NCI-H1436 (cell line): ENCODE measurements at regions not wholly inside any gene's neighbourhood (a gene's known extent, or its start where the extent isn't known, plus 50 kb on each side); places are given as distances from the start of the nearest gene placed in this dataset.

Experiments used
- DNase-seq: peaks from one replicate; lab custom pipeline; 2025; lab: John Stamatoyannopoulos, UW

DNA sequence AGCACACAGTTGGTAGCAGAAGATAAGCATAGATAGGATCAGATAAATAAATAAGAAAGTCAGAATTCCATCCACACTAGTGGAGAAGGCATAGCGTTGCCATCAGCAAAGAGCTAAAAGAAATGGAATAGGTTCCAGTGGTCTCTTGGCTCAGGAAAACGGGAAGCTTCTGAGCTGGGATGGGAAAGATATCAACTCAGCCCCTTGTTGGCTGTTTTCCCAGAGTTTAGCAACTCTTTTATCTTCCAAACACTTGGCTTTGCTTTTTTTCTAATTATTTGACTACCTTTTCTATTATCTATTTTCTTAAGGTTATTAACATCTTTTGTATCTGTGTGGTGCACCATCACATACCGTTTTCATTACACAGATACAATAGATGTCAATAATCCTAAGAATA, 445.7 kb upstream of the TRPC7 start:
- no peak for DNase-seq

- DNase-seq, result no peak
Observed at GRCh38 chr5:136810261-136810801, 445.0 kb upstream of the TRPC7 start.

- DNase-seq, result no peak
Observed at GRCh38 chr5:136809382-136809781, 444.0 kb upstream of the TRPC7 start.

DNA sequence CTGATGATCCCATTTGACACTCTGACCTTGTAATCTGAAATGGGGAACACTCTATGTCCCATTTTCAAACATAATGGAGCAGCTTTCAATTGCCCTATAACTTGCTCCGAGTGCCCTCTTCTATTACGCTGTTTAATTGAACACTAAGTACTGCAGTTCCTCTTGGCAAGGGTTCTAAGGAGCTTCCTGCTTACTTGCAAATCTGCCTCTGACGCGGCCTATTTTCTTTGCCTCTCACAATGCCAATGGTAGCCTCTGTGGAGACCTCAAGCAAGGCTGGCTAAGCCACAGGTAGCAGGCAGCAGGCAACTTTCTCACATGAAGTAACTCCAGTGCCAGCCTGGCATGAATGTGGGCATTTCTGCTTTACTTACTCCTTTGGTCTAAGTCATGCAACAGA, 443.4 kb upstream of the TRPC7 start:
- peak; percentile 22 for DNase-seq

- DNase-seq, result no peak
Observed at GRCh38 chr5:136805466-136805865, 440.1 kb upstream of the TRPC7 start.

GRCh38 chr5:136802383-136802782, 437.0 kb upstream of the TRPC7 start:
- peak; percentile 55 for DNase-seq

DNA sequence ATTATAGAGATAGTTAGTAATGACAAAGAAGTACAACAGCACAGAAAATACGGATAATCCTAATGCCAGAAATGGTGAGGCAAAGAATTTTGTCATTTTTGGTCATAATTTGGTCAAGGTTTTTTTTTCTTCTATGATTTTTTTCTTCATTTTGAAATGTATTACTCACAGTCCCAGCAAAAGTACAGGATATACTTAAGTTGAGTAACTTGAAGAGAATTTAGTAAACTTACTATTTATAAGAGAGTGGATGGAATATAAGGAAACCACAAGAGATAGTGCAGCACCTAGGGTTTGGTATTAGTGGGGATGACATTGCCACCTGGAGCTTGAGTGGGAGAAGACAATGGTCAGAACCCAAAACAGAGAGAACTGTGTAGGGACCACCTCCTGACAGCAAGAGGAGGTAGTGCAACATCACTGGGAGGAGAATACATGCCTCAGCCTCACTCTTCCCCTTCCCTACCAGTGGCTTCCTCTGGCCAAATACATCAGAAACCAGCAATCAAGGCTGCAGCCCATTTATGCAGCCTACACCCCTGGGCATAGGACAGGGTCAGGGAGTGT, 434.5 kb upstream of the TRPC7 start:
- no peak for DNase-seq

DNA sequence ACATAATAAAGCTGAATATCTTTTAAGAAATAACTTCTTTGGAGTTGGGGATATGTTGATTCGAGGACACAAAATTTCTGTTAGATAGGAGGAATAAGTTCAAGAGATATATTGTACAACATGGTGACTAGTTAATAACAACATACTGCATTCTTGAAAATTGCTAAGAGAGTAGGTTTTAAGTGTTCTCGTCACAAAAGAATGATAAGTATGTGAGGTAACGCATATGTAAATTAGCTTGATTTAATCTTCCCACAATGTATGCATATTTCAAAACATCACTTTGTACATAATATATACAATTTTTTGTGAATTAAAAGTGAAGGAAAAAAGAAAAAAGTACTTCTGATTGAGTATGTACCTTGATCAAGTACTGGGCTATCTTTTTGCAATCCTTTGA, 428.0 kb upstream of the TRPC7 start:
- no peak for DNase-seq

DNA sequence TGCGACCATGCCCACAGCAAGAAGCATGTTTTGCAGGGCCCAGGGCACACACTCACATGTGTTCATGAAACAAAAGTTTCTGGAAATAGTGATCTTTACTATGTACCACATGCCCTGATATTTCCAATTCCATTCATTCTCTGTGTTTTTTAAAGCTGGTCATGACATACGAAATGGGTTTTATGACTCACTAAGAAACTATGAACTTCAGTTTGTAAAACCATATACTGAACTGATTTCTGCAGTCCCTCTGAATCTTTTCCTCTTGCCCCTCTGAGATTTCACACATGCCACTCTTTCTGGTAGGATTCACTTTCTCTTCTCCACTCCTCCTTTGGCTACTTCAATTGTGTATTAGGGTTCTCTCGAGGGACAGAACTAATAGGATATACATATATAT, 416.1 kb upstream of the TRPC7 start:
- no peak for DNase-seq

- no peak for DNase-seq
Observed at GRCh38 chr5:136780518-136780917, 415.2 kb upstream of the TRPC7 start.

GRCh38 chr5:136776022-136776927, 410.9 kb upstream of the TRPC7 start:
- DNase-seq, result no peak

DNA sequence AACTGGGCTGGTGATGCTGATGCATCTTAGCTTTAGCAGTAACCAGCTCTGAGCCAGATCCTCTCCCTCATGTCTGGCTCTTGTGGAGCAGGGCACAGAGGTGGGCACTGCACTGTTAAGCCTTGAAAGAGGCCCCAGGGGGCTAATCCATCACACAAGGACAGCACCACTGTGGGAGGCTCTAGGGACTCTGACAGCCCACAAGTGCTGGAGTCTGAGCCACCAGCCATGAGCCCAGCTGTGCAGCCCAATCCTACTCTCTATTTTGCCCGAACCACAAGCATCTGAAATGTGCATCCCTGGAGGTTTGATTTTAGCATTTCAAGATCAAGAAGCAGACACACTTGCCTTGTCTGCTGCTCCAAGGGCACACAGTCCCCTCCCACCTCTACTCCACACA, 407.1 kb upstream of the TRPC7 start:
- DNase-seq, result no peak

- peak; percentile 39 for DNase-seq
Observed at GRCh38 chr5:136769900-136770684, 404.7 kb upstream of the TRPC7 start.

DNA sequence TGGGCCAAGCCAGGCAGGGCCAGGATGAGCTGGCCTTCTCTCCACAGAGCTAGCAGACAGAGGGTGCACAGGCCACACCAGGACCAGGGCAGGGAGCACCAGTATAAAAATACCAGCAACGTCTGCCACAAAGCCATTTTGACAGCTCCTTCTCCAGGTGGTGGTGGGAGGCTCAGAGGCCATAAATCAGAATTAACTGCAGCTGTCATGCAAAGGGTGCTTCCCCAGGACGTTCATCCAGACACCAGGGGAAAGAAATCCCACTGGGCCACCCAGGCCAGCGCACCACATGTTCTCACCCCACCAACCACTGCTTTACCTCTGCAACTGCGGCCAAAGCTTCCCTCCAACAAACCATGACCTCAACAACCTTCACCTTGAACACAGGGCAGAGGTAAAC, 403.7 kb upstream of the TRPC7 start:
- DNase-seq, result no peak

GRCh38 chr5:136768457-136768856, 403.1 kb upstream of the TRPC7 start:
- no peak for DNase-seq

- DNase-seq, result no peak
Observed at GRCh38 chr5:136766456-136766855, 401.1 kb upstream of the TRPC7 start.

GRCh38 chr5:136764601-136765000, 399.3 kb upstream of the TRPC7 start:
- DNase-seq, result no peak

DNA sequence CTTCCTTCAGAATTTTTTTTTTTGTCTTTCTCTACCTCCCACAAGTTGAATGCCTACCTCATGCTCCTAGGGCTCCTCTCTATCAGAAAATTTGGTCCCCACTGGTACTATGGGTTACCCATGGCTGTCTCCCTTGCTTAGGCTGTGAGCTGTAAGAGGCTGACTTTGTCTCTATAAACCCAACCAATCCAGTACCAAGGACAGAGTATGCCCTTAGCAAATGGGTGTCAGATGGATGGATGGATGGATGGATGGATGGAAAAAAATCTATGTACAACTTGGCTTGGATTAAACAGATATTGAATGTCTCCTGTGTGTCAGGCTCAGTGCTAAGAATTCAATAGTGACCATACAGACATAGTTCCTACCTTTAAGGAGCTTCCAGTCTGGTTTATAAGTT, 398.2 kb upstream of the TRPC7 start:
- no peak for DNase-seq

GRCh38 chr5:136754216-136754615, 388.9 kb upstream of the TRPC7 start:
- DNase-seq, result no peak

DNA sequence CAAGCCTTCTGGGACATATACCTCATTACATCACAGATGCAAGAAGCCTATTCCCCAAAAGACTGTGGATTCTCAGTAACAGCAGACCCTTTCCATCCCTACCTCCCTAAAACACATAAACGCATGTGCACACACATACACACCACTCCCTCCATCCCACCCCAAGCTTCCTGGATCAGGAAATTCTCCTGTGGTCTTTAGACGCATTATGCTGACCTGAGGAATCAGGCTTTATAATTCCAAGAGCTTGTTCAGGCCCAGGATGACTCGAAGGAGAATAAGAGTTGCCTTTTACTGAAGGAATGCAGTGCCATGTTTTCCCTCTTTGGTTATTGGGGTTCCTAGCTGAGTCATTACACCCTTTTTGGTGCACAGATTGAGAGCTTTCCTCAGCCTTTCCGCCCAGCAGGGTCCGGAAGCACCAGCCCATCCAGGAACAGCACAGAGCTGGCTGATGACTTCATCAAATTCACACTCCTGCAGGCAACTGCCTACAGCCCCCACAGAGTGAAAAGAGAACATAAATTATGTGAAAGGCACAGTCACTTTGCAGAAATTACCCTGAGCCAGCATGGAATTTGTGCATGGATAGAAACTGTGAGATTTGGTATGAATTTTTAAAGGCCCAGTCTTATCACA, 385.0 kb upstream of the TRPC7 start:
- no peak for DNase-seq

DNA sequence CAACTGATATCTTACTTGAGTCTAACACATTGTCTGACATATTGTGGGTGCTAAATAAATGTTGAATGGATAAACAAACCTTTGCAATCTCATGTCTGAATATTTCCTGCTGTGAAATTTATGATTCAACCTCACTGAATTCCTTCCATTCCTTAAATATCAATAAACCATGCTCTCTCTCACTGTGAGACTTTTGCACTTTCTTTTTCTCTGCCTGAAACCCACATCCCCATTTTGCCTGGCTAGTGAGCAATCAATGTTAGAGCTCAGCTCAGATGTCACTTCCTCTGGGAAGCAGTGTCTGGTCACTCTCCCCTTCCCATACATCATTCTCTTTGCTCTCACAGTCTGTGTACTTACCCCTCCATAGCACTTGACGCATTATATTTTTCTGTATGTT, 383.7 kb upstream of the TRPC7 start:
- no peak for DNase-seq

DNA sequence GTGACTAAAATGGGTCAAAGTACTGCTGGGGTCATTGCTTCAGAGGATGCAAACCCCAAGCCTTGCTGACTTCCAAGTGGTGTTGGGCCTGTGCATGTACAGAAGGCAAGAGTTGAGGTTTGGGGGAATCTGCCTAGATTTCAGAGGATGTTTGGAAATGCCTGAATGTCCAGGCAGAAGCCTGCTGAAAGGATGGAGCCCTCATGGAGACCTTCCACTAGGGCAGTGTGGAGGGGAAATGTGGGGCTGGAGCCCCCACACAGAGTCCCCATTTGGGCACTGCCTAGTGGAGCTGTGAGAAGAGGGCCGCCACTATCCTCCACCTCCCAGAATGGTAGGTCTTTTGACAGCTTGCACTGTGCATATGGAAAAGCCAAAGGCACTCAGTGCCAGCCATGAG, 377.7 kb upstream of the TRPC7 start:
- DNase-seq, result no peak
